ENCODE measurements at regions not wholly inside any gene's neighbourhood (a gene's known extent, or its start where the extent isn't known, plus 50 kb on each side); places are given as distances from the start of the nearest gene placed in this dataset.

- H3K4me3 ChIP-seq (ENCODE audit: low read depth, low read length): no peak overlapping the region
- TF ChIP-seq, protein P1, sequence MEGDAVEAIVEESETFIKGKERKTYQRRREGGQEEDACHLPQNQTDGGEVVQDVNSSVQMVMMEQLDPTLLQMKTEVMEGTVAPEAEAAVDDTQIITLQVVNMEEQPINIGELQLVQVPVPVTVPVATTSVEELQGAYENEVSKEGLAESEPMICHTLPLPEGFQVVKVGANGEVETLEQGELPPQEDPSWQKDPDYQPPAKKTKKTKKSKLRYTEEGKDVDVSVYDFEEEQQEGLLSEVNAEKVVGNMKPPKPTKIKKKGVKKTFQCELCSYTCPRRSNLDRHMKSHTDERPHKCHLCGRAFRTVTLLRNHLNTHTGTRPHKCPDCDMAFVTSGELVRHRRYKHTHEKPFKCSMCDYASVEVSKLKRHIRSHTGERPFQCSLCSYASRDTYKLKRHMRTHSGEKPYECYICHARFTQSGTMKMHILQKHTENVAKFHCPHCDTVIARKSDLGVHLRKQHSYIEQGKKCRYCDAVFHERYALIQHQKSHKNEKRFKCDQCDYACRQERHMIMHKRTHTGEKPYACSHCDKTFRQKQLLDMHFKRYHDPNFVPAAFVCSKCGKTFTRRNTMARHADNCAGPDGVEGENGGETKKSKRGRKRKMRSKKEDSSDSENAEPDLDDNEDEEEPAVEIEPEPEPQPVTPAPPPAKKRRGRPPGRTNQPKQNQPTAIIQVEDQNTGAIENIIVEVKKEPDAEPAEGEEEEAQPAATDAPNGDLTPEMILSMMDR (IDR thresholded peaks at IDR 0.05; ENCODE audit: borderline replicate concordance, insufficient read depth, low read depth, low read length): no peak
Observed at GRCh38 chr5:6914347-6914746, 201.1 kb downstream of the TENT4A start.

DNA sequence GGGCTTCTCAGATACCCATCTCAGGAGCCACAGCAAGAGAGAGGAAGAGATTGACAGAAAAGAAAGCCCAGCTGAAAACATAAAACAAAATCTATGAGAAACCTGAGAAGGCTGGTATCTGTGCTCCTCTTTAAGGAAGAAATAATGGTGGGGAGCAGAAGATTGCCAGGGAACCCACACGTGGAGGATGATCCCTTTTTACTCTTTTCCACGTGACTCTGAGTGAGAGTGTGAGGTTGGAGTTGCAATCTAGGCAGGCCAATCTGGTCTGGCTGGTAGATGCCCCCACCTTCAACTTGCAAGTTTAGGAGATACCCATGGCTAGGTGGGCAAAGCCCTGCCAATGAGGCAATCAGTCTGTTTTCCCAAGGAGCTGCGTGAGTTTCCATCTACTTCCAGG lies 202.3 kb downstream of the TENT4A start:
- TF ChIP-seq, protein P1 (IDR thresholded peaks at IDR 0.05; ENCODE audit: borderline replicate concordance, insufficient read depth, low read depth, low read length): no peak
- no peak overlapping the region for H3K4me3 ChIP-seq (ENCODE audit: low read depth, low read length)

- no peak overlapping the region for H3K4me3 ChIP-seq (ENCODE audit: low read depth, low read length)
- TF ChIP-seq, protein P1 (IDR thresholded peaks at IDR 0.05; ENCODE audit: borderline replicate concordance, insufficient read depth, low read depth, low read length): no peak
Observed at GRCh38 chr5:6918255-6918654, 205.0 kb downstream of the TENT4A start.

GRCh38 chr5:6920628-6921256 lies 207.5 kb downstream of the TENT4A start:
- no peak overlapping the region for H3K4me3 ChIP-seq (ENCODE audit: low read depth, low read length)
- TF ChIP-seq, protein P1 (IDR thresholded peaks at IDR 0.05; ENCODE audit: borderline replicate concordance, insufficient read depth, low read depth, low read length): no peak

DNA sequence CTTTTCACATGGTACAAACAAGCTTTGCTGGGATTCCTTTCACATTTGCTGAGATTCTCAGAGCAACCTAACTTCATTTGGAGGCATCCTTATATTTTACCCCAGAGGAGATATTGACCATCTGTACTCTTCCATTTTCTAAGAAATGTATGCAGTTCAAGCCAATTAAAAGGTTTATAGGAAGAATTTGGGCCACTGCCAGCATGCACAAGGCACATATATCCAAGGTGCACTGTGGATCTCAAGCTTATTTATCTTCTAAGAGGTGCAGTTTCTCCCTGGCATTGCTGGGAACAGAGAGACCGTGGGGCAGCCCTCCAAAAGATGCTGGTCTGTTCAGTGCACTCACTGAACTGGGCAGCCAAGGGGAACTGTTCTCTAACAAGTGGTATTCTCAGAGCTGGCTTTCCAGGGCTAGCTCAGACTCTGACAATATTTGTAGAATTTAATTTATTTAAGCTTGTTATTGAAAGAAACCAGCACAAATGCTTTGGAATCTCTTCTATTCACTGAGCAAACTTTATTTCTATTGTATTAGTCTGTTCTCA lies 213.3 kb downstream of the TENT4A start:
- TF ChIP-seq, protein P1 (IDR thresholded peaks at IDR 0.05; ENCODE audit: borderline replicate concordance, insufficient read depth, low read depth, low read length): no peak
- no peak overlapping the region for H3K4me3 ChIP-seq (ENCODE audit: low read depth, low read length)

DNA sequence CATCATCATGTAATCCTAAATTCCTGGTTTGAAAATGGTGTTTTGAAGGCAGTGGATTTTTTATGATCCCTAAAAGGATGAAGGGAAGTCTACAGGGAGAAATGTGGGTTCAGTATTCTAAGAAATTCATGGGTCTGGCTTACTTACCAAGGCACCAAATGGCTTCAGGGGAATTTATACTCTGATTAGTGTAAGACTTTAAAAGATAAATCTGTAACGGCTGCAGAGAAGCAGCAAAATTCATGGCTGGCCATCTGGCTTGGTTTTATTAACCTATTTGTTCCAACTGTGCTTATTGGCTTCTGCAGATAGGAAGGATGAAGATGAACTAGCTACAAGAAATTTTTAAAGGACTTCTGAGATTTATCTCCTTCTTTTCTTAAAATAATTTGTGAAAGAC lies 222.8 kb downstream of the TENT4A start:
- H3K4me3 ChIP-seq (ENCODE audit: low read depth, low read length): no peak overlapping the region
- TF ChIP-seq, protein P1 (IDR thresholded peaks at IDR 0.05; ENCODE audit: borderline replicate concordance, insufficient read depth, low read depth, low read length): no peak

- TF ChIP-seq, protein P1 (IDR thresholded peaks at IDR 0.05; ENCODE audit: borderline replicate concordance, insufficient read depth, low read depth, low read length): no peak
- H3K4me3 ChIP-seq (ENCODE audit: low read depth, low read length): no peak overlapping the region
Observed at GRCh38 chr5:6937677-6938076, 224.4 kb downstream of the TENT4A start.
